Epithelial cell of prostate (primary cell): ENCODE measurements at regions not wholly inside any gene's neighbourhood (a gene's known extent, or its start where the extent isn't known, plus 50 kb on each side); places are given as distances from the start of the nearest gene placed in this dataset.
"Not testable (repeated sequence)": the region's sequence is repeated elsewhere in the genome, so short reads cannot be mapped to it uniquely, and the experiment has no call there.

Source experiments
- DNase-seq: peaks from one replicate; pipeline ENCODE4 v3.0.0-alpha.2; 2011; ENCODE audit warnings: low read depth, low spot score
- H3K27ac ChIP-seq: fragments of 450-650 bp; 2 replicates; pipeline ENCODE4 v1.5.1; 2017; ENCODE audit warnings: mild to moderate bottlenecking

GRCh38 chr5:21121213-21121612, 1133.2 kb upstream of the CDH18 start:
- DNase-seq: no peak
- no peak overlapping the region for H3K27ac ChIP-seq

DNA sequence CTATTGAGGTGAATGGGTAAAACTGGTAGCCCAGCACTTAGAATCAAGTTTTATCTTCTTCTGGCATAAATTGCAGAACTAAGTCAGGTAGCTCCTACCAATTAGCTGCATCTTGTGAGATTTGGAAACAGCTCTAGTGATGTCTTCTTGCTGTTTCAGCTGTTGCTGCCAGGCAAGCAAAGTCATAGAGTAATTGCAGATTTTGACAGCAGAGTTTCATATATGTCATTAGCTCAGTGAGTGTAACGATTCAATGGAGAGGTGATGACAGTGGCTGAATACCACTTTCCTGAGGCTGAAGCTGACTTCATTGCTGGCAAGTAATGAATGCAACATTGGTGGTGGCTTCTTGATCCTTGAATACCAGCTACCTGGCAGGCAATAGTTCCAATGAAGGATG, 1109.7 kb upstream of the CDH18 start:
- no peak for DNase-seq
- no peak overlapping the region for H3K27ac ChIP-seq

- DNase-seq: no peak
- H3K27ac ChIP-seq: no peak overlapping the region
These were observed 1106.6 kb upstream of the CDH18 start for GRCh38 chr5:21094619-21095018.

DNA sequence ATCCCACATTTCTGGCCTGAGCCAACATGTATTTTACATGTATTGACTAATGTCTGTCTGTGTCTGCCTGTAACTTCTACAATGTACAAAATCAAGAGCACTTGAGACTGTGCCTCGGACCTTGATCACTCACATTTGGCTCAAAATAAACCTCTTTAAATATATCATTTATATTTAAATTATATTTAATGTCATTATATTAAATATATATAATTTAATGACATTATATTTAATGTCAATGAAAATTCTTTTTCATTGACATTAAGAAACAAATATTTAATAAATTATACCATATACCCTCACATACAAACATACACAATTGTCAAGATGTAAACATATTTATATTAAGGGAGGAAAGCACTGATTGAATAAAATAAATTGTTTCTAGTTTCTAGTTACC, 1099.8 kb upstream of the CDH18 start:
- no peak overlapping the region for H3K27ac ChIP-seq
- DNase-seq: no peak

DNA sequence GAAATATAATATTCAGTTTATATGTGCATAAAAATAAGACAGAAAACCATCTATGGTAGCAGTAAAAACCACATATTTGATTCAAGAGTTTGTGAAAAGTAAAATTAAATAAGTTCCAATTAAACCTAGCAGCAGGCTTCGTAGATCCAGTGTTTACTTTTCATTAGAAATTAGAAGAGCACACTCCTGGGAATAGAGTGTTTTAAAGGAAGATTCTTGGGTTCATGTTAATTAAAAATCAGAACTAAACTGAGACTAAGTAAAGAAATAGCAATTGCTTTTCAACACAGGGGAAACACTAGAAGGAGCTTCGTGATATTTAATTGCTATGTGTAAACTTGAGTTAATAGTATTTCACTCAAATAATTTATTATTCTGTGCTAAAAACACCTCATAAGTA, 1097.8 kb upstream of the CDH18 start:
- DNase-seq: no peak
- no peak overlapping the region for H3K27ac ChIP-seq

- no peak for DNase-seq
These were observed 1084.0 kb upstream of the CDH18 start for GRCh38 chr5:21071986-21072385.

GRCh38 chr5:21071421-21071820, 1083.4 kb upstream of the CDH18 start:
- DNase-seq: no peak
- no peak overlapping the region for H3K27ac ChIP-seq

More at GRCh38 chr5:21071986-21072385, 1084.0 kb upstream of the CDH18 start:
- H3K27ac ChIP-seq: no peak overlapping the region

DNA sequence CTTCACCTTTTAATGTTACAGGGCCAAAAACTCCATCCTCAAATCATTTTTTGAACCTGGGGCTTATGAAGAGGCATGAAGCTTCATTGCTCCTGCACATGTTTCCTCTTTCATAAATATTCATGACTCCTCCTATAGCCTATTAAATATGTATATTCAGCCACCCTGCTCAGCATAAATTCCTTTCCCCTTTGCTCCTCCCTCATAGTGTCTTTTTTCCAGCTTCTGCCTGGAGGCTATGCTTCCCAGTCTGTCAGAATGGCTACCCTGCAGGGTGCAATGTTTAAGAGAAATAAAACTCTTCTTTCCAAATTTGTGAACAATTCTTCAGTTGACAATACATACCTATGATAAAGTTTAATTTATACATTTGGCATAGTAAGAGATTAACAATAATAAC, 1082.9 kb upstream of the CDH18 start:
- DNase-seq: no peak

GRCh38 chr5:21067724-21068123, 1079.7 kb upstream of the CDH18 start:
- no peak for DNase-seq
- no peak overlapping the region for H3K27ac ChIP-seq

More for the DNA sequence above, 1082.9 kb upstream of the CDH18 start:
- no peak overlapping the region for H3K27ac ChIP-seq

DNA sequence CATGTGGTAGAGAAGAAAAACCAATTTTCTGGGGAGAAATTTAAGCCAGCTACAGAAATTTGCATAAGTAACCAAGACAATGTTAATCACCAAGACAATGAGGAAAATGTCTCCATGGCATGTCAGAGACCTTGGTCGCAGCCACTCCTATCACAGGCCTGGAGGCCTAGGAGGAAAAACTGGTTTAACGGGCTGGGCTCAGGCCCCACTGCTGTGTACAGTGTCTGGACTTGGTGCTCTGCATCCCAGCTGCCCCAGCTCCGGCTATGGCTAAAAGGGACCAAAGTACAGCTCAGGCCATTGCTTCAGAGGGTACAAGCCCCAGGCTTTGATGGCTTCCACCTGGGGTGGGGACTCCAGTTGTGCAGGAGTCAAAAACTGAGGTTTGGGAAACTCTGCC, 1075.1 kb upstream of the CDH18 start:
- no peak overlapping the region for H3K27ac ChIP-seq
- no peak for DNase-seq

GRCh38 chr5:21058289-21058688, 1070.3 kb upstream of the CDH18 start:
- DNase-seq: no peak
- H3K27ac ChIP-seq: no peak overlapping the region

- no peak overlapping the region for H3K27ac ChIP-seq
- no peak for DNase-seq
These were observed 1063.9 kb upstream of the CDH18 start for GRCh38 chr5:21051945-21052344.

- DNase-seq: no peak
These were observed 1061.9 kb upstream of the CDH18 start for GRCh38 chr5:21049901-21050300.

GRCh38 chr5:21030981-21031380, 1043.0 kb upstream of the CDH18 start:
- H3K27ac ChIP-seq: no peak overlapping the region
- DNase-seq: no peak

More at GRCh38 chr5:21049901-21050300, 1061.9 kb upstream of the CDH18 start:
- H3K27ac ChIP-seq: no peak overlapping the region

- no peak for DNase-seq
- no peak overlapping the region for H3K27ac ChIP-seq
These were observed 1037.0 kb upstream of the CDH18 start for GRCh38 chr5:21024966-21025365.

DNA sequence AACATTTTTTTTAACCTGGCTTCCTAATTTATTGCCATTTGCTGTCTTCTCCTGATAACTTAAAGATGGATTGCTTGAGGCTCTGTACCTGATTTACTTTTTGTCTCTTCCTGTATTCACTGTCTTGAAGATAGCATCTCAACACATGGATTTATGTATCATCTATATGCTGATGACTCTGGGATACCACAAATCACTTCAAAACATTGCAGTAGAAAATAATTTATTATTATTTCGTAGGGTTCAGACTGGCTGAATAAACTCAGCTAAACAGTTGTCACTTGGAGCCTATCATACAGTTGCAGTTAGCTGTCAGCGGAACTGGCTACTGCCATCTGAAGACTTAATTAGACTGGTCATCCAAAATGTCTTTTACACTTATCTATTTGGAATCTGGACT, 1025.2 kb upstream of the CDH18 start:
- DNase-seq: no peak
- H3K27ac ChIP-seq: no peak overlapping the region

GRCh38 chr5:21007781-21008180, 1019.8 kb upstream of the CDH18 start:
- no peak overlapping the region for H3K27ac ChIP-seq
- DNase-seq: no peak

GRCh38 chr5:20988933-20989332, 1000.9 kb upstream of the CDH18 start:
- DNase-seq, H3K27ac ChIP-seq: not testable (repeated sequence)

DNA sequence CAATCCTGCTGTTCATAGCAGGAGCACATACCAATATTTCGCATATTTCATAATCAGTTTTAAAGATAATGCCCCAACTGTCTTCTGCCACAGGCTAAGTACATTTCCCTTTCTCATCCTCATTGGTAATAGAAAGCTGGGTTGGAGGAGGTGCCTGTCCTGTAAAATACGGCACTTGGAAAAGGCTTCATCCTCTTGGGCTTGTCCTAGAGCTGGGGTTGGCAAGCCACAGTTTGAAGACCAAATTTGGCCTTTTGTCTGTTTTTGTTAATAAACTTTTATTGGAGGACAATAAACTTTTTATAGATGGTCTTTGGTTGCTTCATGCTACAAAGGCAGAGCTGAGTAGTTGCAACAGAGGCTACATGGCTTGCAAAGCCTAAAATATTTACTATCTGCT, 997.8 kb upstream of the CDH18 start:
- no peak for DNase-seq
- H3K27ac ChIP-seq: no peak overlapping the region

GRCh38 chr5:20974426-20974825, 986.4 kb upstream of the CDH18 start:
- no peak for DNase-seq
- no peak overlapping the region for H3K27ac ChIP-seq

DNA sequence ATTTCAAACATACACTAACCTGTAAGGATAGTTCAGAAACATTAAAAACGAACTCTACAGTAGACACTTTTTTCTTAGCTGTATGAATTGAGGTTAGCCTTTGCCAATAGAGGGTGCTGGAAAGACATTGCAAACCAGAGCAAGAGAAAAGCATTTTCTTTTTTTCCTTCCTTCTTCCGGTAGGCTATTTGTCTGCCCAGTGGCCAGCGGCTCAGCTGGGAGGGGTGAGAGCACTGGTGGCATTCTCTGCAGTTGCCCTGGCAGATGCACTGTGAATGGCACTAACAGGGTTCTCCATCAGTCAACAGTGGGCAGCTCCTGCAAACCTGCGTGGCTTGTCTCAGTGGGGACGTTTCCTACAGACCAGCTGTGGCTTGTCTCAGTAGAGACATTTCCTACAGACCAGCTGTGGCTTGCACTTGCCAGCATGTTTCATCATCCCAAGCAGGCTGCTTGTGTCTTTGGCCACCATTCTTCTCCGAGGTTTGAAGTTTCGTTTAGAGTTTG, 984.5 kb upstream of the CDH18 start:
- peak; percentile 16 for DNase-seq
- peak overlapping the region; percentile 71 for H3K27ac ChIP-seq

DNA sequence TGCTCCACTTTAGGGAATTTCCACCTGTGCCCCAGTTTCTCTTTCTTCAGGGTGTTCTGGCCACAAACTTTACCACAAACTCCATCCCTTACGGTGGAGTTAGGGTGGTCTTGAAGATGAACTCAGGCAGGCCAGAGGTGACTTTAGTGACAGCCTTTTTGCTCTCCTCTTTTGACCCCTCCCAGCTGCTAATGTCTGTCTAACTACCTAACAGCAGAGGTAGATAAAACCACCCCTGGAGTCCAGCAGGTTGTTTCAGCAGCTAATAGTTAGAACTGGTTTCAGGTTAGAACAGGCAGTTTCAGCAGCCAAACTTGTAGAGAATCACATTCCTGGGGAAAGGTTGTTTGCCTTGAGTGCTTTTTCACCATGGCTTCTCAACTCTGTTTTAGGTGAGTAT, 971.3 kb upstream of the CDH18 start:
- DNase-seq: no peak

GRCh38 chr5:20958641-20959040, 970.6 kb upstream of the CDH18 start:
- no peak overlapping the region for H3K27ac ChIP-seq
- no peak for DNase-seq

More for the DNA sequence above, 971.3 kb upstream of the CDH18 start:
- no peak overlapping the region for H3K27ac ChIP-seq
